IPS DF 19.7 (cell line): ENCODE measurements at regions not wholly inside any gene's neighbourhood (a gene's known extent, or its start where the extent isn't known, plus 50 kb on each side); places are given as distances from the start of the nearest gene placed in this dataset.
A peak's percentile ranks its signal among the peaks of the same experiment; 100 is the strongest.
"Not testable (repeated sequence)": the region's sequence is repeated elsewhere in the genome, so short reads cannot be mapped to it uniquely, and the experiment has no call there.

ENCODE experiments used
- DNase-seq: peaks from one replicate; pipeline ENCODE4 v3.0.0-alpha.2; 2013; ENCODE audit warnings: low read depth, low spot score

DNA sequence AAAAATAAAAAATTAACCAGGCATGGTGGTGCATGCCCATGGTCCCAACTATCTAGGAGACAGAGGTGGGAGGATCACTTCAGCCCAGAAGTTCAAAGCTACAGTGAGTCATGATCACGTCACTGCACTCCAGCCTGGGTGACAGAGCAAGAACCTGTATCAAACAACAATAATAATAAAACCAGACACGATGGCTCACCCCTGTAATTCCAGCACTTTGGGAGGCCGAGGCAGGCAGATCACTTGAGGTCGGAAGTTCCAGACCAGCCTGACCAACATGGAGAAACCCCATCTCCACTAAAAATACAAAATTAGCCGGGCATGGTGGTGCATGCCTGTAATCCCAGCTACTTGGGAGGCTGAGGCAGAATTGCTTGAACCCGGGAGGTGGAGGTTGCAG lies 159.4 kb downstream of the SKIDA1 start:
- DNase-seq: not testable (repeated sequence)

- DNase-seq: no peak
These were observed 161.0 kb downstream of the SKIDA1 start for GRCh38 chr10:21364196-21365114.

DNA sequence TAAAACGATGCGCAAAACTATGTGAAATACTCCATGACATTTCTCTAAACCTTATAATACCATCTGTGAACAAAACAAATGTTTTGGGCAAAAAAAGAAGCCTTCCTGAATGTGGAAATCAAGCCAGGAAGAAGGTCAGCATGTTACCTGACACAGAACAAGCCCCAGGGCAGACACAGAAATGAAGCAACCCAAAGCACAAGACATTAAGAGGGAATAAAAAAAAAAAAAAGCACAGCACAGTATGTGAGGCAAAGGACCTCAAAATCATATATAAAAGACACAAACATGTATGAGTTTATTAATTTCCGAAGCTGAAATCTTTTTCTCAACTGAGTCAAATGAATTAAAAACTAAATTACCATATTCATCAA lies 161.8 kb downstream of the SKIDA1 start:
- no peak for DNase-seq

DNA sequence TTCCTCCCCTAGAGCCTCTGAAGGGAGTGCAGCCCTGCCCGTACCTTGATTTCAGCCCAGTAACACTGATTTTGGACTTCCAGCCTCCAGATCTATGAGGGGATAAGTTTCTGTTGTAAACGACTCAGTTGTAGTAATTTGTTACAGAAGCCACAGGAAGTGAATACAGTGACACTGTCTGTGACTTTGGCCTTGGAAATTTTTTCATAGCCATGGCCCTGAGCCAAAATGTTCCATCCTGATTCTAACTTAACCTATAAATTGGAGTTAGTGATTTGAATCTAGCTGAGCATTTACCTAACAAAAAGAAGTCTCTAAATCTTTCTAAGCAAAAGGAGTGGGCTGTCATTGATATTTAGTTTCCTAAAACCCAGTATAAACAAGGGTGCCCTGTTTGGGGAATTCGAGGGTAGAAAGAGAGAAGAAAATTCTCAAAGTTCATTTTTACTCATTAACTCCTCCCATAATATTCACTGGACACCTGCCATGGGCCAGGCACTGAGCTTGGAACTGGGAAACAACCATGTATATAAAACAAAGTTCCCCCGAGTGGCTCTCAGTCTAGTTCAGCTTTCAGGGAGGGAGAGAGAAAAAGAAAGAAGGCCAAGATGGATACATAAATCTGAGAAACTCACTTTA lies 162.3 kb downstream of the SKIDA1 start:
- DNase-seq: no peak

DNA sequence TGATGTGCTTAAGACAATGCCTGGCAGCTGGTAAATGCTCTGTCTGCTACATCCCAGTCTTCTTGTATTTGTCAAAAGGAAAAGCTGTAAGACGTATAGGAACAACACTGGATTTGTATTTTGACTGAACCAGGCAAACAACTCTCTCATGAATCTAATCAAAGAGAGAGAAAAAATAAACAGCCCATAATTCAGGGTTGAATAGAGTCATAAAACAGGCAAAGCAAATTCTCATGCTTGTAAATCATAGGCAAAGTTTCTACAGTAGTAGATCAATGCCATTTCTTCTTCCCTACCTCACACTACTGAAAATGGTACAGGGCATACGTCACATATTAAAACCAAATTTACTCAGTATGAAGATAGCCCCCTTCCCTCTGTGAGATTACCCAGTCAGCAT lies 166.3 kb downstream of the SKIDA1 start:
- DNase-seq: no peak

GRCh38 chr10:21355591-21356011 lies 169.9 kb downstream of the SKIDA1 start:
- no peak for DNase-seq

GRCh38 chr10:21352886-21353285 lies 172.6 kb downstream of the SKIDA1 start:
- no peak for DNase-seq

GRCh38 chr10:21351594-21351993 lies 173.9 kb downstream of the SKIDA1 start:
- not testable (repeated sequence) for DNase-seq

DNA sequence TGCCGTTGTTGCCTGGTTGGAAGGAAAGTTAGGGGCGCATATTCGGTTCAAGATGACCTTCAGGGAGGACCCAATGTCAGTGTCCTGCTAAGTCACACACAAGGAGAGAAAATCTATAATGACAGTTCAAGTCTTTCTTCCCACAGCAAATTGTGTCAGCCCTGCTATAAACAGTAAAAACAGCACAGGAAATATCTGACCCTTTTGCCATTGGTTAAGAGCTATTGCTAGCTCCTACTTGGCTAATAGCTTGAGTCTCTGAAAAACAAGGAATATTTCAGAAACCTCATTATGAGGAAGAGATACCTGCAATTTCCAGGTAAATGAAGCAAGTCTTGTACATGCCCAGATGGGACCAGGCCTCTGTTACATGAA lies 175.6 kb downstream of the SKIDA1 start:
- DNase-seq: no peak

DNA sequence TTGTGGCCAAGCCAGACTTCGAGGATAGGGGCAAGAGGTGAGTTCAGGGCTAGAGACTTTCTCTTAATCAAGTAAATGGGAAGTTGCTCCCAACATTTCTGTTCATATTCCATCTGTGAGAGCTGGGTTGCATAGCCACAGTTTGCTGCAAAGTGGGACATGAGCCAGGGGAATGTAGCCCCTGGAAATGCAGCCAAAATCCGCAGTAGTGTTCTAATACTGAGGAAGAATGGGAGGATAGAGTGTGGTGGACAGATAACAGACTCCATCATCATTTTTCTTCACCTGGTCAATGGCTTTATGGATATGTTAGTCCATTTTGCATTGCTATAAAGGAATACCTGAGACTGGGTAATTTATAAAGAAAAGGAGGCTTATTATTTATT lies 177.7 kb downstream of the SKIDA1 start:
- no peak for DNase-seq

DNA sequence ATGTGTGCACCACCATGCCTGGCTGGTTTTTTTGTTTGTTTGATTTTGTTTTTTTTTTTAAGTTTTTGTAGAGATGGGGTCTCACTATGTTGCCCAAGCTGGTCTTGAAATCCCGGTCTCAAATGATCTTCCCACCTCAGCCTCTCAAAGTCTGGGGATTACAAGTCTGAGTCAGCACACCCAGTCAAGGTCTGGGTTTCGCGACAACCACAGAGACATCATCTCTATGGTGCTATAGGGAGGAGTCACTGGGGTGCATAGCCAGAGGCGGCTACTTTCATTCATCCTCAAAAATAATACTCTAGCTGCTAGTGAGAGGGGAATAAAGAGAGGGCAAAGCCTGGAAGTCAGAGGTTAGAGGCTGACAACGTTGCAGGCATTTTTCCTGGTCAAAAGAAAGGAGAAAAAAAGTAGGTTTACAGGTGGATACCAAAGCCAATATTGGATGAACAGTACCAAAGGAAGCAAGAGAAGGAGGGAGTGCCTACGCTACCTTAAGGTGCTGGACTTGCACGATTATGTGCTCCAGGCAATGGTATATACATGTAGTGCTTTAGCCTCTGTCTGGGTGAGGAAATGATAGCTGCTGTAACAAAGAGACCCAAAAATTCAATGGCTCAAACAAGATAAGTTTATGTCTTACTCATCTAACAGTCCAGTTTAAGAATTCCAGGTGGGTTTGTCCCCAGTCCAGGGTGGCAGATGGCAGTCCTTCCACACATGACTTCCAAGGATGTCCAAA lies 178.3 kb downstream of the SKIDA1 start:
- no peak for DNase-seq

DNA sequence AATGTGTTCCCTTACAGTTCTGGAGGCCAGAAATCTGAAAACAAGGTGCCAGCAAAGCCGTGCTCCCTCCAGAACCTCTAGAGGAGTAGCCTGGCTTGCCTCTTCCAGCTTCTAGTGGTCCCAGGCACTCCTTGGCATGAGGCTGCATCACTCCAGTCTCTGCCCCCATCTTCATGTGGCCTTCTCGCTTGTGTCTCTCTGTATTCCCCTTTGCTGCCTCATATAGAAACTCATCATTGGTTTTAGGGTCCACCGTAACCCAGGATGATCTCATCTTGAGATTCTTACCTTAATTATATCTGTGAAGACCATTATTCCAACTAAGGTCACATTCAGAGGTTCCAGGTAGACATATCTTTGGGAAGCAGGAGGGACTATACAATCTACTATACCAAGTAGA lies 182.4 kb downstream of the SKIDA1 start:
- DNase-seq: no peak

DNA sequence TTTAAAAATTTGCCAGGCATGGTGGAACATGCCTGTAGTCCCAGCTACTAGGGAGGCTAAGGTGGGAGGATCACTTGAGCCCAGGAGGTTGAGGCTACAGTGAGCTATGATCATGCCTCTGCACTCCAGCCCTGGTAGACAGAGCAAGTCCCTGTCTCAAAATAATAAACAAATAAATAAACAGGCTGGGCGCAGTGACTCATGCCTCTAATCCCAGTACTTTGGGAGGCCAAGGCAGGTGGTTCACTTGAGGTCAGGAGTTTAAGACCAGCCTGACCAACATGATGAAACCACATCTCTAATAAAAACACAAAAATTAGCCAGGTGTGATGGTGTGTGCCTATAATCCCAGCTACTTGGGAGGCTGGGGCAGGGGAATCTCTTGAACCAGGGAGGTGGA lies 183.0 kb downstream of the SKIDA1 start:
- not testable (repeated sequence) for DNase-seq

- no peak for DNase-seq
These were observed 185.2 kb downstream of the SKIDA1 start for GRCh38 chr10:21340331-21340730.

DNA sequence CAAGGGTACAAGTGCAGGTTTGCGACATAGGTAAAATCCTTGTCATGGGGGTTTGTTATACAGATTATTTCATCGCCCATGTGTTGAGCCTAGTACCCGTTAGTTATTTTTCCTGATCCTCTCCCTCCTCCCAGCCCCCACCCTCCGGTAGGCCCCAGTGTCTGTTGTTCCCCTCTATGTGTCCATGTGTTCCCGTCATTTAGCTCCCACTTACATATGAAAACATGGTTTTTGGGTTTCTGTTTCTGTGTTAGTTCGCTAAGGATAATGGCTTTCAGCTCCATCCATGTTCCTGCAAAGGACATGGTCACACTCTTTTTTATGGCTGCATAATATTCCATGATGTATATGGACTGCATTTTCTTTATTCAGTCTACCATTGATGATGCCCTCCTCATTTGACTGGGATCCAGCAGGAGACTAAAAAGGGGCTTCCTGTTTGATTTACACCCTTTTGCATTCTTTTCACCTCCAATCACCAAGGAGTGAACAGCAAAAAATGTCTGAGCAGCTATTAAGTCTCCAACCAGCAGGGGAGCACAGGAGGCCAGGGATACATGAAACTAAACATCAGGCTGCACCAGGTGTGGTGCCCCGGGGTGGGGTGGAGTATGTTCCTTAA lies 188.2 kb downstream of the SKIDA1 start:
- DNase-seq: no peak

DNA sequence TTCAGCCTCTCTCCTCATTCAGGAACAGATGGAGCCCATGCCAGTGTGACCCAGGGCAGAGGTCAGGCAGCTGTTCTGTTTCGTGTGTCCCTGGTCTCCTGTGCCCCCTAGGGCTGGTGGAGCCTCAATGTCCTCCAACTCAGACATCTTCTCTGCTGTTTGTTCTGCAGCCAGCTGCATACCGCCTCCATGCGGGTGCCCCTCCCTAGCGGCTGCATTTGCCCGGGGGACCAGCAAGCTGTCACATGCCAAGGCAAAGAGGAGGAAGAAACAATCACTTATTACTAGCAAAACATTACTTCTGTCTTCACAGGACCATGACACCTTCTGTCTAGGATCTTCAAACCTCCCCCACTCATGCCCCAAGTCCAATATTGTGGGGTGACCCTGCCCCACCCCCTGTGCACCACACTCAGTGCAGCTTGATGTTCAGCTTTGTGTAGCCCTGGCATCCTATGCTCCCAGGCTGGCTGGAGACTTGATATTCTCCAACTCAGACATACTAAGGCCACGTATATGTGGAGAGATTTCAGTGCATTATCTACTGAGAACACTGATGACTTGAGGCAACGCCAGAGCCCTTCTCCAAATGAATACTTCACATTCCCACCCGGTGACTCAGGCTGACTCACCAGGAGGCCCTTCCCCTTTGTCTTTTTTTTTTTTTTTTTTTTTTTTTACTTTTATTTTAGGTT lies 188.9 kb downstream of the SKIDA1 start:
- DNase-seq: peak; percentile 77

- no peak for DNase-seq
These were observed 190.4 kb downstream of the SKIDA1 start for GRCh38 chr10:21334891-21335696.

DNA sequence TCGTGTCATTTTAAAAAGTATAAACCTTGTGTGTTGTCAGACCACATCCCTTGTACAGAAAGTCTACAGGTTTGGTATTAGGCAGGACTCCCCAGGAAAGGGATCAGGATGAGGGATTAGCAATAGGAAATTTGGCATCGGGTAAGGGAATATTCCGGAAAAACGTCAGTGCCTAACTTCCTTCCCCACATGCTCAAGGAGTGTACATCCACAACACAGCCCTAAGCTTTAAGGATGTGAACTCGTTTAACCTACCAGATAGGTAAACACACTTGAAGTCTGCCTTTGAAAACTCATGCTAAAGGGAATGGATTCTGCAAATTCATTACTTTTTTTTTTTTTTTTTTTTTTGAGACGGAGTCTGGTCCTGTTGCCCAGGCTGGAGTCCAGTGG lies 194.9 kb downstream of the SKIDA1 start:
- DNase-seq: no peak

DNA sequence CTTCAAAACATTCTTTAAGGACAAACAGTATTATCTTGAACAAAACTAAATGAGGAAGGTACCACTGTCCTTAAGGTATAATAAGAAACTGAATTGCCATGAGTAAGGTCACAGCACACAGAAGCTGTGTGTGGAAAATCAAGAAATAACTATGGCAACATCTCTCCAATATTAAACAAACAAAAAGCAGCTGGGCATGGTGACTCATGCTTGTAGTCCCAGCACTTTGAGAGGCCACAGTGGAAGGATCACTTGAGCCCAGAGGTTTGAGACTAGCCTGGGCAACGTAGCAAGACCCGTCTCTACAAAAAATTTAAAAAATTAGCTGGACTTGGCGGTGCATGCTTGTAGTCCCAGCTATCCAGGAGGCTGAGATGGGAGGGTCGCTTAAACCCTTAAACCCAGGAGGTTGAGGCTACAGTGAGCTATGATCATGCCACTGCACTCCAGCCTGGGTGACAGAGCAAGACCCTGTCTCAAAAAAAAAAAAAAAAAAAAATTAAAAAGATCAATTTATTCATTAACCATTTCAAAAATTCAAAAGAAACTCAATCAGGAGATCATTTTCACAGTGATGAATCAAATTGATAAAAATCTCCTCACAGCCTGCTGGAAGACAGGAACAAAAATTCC lies 195.4 kb downstream of the SKIDA1 start:
- no peak for DNase-seq
